Panc1 (cell line): ENCODE measurements at regions not wholly inside any gene's neighbourhood (a gene's known extent, or its start where the extent isn't known, plus 50 kb on each side); places are given as distances from the start of the nearest gene placed in this dataset.

Experiments used
- ATAC-seq: fragments of 200-7000 bp; cut with Tn5 transposase; 2 replicates; pipeline ENCODE4 v1.9.1; 2020; ENCODE audit warnings: mild to moderate bottlenecking, moderate library complexity
- BruUV-seq: library from RNA; stranded (reverse); fragments of 400-500 nt; replicated peaks from 2 replicates; lab custom pipeline; 2021; lab: Mats Ljungman, UMichigan
- CTCF ChIA-PET: fragments of 300-600 bp; sonication (Branson Sonifier 250); formaldehyde crosslinking; loops from one replicate; lab custom pipeline; 2022; ENCODE audit warnings: antibody characterized with exemption; lab: Charles Lee
- POLR2A ChIA-PET: fragments of 300-600 bp; sonication (Branson Sonifier 250); formaldehyde crosslinking; loops from one replicate; lab custom pipeline; 2022; ENCODE audit warnings: antibody characterized with exemption; lab: Charles Lee
- DNase-seq: peaks from one replicate; pipeline ENCODE4 v3.0.0-alpha.2; 2010; ENCODE audit warnings: low read depth, low spot score
- H3K27ac ChIP-seq: 2 replicates; pipeline ENCODE4 v1.5.1; 2011; ENCODE audit warnings: mild to moderate bottlenecking, low read length, inconsistent platforms
- H3K27me3 ChIP-seq: fragments of 200-500 bp; sonication (Bioruptor generic); 2 replicates; pipeline ENCODE4 v1.6.0; 2014; ENCODE audit warnings: low read length, inconsistent platforms; ENCODE audit not compliant: control insufficient read depth, insufficient read depth
- H3K36me3 ChIP-seq: fragments of 200-500 bp; sonication (Bioruptor generic); 2 replicates; pipeline ENCODE4 v1.5.1; 2014; ENCODE audit warnings: inconsistent platforms, mild to moderate bottlenecking, low read length, moderate library complexity; ENCODE audit not compliant: control insufficient read depth, insufficient read depth
- H3K4me1 ChIP-seq: 2 replicates; pipeline ENCODE4 v1.5.1; 2011; ENCODE audit warnings: inconsistent platforms, mild to moderate bottlenecking, low read length, moderate library complexity; ENCODE audit not compliant: control insufficient read depth, insufficient read depth
- H3K4me3 ChIP-seq, 2 experiments: 2 replicates each; pipeline ENCODE4 v1.5.1; 2011 to 2012; ENCODE audit warnings: low read depth in 2 of 2, low read length in 2 of 2, mild to moderate bottlenecking in 2 of 2, inconsistent platforms in 1 of 2, moderate library complexity in 1 of 2
- H3K9me3 ChIP-seq: fragments of 200-500 bp; sonication (Bioruptor generic); 2 replicates; pipeline ENCODE4 v1.5.1; 2014; ENCODE audit warnings: low read depth, mild to moderate bottlenecking, inconsistent platforms, low read length, moderate library complexity; ENCODE audit not compliant: control insufficient read depth, insufficient read depth
- POLR2AphosphoS5 ChIP-seq: IDR thresholded peaks from 2 replicates; pipeline ENCODE4 v1.6.1; 2012; ENCODE audit warnings: mild to moderate bottlenecking, low read depth, low read length, moderate library complexity
- SIN3A ChIP-seq: IDR thresholded peaks from 2 replicates; pipeline ENCODE4 v1.6.1; 2012; ENCODE audit warnings: low read depth, mild to moderate bottlenecking, low read length, moderate library complexity, borderline replicate concordance; ENCODE audit not compliant: insufficient read depth
- TCF7L2 ChIP-seq: IDR thresholded peaks from 2 replicates; pipeline ENCODE4 v1.6.1; 2011; ENCODE audit warnings: mild to moderate bottlenecking, low read depth, low read length, inconsistent platforms
- in situ Hi-C: cut with HindIII; loops from 2 replicates; pipeline ENCODE4 v1.10.0; 2016; ENCODE audit warnings: low sequenced_read_pairs, low pct_unique_long_range_greater_than_20kb
- intact Hi-C: fragments of 100-400 bp; cut with micrococcal nuclease; formaldehyde crosslinking; loops from one replicate; pipeline ENCODE4 v1.10.0; 2022; ENCODE audit not compliant: unreplicated experiment
- TF ChIP-seq, protein P1 (sequence below), 2 experiments: IDR thresholded peaks; 2 replicates each; pipeline ENCODE4 v1.6.1; 2011 to 2012; ENCODE audit warnings: low read depth in 2 of 2, control low read depth in 1 of 2, low read length in 1 of 2, mild to moderate bottlenecking in 1 of 2, moderate library complexity in 1 of 2; ENCODE audit not compliant: insufficient read depth in 1 of 2
- TF ChIP-seq, protein P2 (sequence below): fragments of 450-650 bp; IDR thresholded peaks from 2 replicates; pipeline ENCODE4 v1.5.1; 2017; ENCODE audit warnings: mild to moderate bottlenecking

DNA sequence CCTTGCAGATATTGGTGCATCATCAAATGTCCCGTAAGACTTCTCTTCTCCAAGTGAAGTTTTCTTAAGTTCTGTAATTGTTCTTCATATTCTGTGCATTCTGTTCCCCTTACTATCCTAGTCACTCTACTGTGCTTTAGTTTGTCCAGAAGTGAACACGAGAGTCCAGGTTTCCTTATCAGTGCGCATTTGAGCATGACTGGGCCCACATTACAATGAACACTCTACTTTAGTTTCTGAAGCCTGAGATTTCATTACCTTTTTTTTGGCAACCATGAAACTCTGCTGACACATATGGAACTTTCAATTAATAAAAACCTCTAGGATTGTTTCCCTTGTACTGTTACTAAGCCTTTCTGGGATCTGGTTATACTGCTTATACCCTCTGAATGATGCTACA, 270.0 kb downstream of the KCNRG start:
- H3K4me3 ChIP-seq: no peak overlapping the region
- no peaks in the 10 kb centered on the region for H3K4me1 ChIP-seq
- H3K27me3 ChIP-seq: no peaks in the 10 kb centered on the region
- no peaks in the 10 kb centered on the region for H3K9me3 ChIP-seq
- CTCF ChIA-PET: no interaction called here
- DNase-seq: no peak
- ATAC-seq: no peak
- H3K36me3 ChIP-seq: no peaks in the 10 kb centered on the region
- intact Hi-C loops (no loop called here), in situ Hi-C loops (no loop called here)
- TF ChIP-seq SIN3A (no peak), TCF7L2 (no peak)
- BruUV-seq: no TSS peak
- POLR2A ChIA-PET: no interaction called here
- 0 out of 2 replicates have a peak overlapping the region, but pooled peaks have one; percentile 17 for H3K27ac ChIP-seq

DNA sequence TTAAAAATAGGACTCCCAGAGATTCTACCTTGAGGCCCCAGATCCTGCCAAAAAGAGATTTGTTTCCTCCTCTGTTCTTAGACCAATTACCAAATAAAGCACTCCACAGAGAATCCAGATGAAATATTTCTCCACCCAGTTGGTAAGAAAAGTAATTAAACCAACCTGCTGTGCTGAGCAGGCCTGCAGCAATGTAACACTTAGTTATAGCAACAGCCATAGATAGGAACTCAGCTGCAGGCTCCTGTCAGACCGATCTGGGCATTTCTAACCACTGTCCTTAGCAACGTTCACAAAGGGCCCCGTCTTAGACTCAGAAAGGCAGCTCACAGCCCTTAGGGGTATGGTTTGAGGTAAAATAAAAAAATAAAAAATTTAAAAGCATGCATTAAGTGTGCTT, 271.1 kb downstream of the KCNRG start:
- TF ChIP-seq TCF7L2 (no peak), SIN3A (no peak), POLR2AphosphoS5 (no peak)
- TF ChIP-seq, protein P1, sequence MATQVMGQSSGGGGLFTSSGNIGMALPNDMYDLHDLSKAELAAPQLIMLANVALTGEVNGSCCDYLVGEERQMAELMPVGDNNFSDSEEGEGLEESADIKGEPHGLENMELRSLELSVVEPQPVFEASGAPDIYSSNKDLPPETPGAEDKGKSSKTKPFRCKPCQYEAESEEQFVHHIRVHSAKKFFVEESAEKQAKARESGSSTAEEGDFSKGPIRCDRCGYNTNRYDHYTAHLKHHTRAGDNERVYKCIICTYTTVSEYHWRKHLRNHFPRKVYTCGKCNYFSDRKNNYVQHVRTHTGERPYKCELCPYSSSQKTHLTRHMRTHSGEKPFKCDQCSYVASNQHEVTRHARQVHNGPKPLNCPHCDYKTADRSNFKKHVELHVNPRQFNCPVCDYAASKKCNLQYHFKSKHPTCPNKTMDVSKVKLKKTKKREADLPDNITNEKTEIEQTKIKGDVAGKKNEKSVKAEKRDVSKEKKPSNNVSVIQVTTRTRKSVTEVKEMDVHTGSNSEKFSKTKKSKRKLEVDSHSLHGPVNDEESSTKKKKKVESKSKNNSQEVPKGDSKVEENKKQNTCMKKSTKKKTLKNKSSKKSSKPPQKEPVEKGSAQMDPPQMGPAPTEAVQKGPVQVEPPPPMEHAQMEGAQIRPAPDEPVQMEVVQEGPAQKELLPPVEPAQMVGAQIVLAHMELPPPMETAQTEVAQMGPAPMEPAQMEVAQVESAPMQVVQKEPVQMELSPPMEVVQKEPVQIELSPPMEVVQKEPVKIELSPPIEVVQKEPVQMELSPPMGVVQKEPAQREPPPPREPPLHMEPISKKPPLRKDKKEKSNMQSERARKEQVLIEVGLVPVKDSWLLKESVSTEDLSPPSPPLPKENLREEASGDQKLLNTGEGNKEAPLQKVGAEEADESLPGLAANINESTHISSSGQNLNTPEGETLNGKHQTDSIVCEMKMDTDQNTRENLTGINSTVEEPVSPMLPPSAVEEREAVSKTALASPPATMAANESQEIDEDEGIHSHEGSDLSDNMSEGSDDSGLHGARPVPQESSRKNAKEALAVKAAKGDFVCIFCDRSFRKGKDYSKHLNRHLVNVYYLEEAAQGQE (IDR thresholded peaks at IDR 0.05; ENCODE audit: insufficient read depth in 1 of 2, low read depth in 2 of 2, low read length in 1 of 2): no peak
- TF ChIP-seq, protein P2, sequence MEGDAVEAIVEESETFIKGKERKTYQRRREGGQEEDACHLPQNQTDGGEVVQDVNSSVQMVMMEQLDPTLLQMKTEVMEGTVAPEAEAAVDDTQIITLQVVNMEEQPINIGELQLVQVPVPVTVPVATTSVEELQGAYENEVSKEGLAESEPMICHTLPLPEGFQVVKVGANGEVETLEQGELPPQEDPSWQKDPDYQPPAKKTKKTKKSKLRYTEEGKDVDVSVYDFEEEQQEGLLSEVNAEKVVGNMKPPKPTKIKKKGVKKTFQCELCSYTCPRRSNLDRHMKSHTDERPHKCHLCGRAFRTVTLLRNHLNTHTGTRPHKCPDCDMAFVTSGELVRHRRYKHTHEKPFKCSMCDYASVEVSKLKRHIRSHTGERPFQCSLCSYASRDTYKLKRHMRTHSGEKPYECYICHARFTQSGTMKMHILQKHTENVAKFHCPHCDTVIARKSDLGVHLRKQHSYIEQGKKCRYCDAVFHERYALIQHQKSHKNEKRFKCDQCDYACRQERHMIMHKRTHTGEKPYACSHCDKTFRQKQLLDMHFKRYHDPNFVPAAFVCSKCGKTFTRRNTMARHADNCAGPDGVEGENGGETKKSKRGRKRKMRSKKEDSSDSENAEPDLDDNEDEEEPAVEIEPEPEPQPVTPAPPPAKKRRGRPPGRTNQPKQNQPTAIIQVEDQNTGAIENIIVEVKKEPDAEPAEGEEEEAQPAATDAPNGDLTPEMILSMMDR: no peak
- Histone ChIP-seq H3K27ac (no peak overlapping the region; the same call in 1 of the 2 replicates), H3K36me3 (no peaks in the 10 kb centered on the region), H3K4me1 (no peaks in the 10 kb centered on the region), H3K9me3 (no peaks in the 10 kb centered on the region), H3K27me3 (no peaks in the 10 kb centered on the region), H3K4me3 (no peak overlapping the region)
- POLR2A ChIA-PET: no interaction called here
- in situ Hi-C loops: no loop called here
- BruUV-seq: no TSS peak
- no peak for ATAC-seq
- intact Hi-C loops: no loop called here
- no peak for DNase-seq
- CTCF ChIA-PET: no interaction called here

DNA sequence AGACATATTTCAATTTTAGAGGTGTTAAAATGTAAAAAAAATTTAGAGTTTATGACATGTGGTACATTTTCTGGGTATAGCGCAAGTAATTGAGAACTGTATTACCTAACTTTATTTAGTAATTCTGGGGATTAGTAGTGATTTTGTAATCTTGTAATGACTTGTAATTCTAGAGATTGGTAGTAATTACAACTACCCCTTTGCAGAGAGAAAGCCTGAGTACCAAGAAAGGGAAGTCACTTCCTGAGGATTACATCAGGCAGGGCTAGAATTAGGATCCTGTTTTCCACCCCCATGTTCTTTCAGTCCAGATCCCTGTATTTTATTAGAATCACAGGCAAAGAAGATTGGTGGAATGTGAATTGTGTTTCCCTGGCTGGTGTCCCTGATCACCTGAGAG, 274.9 kb downstream of the KCNRG start:
- H3K27ac ChIP-seq: peak overlapping the region; percentile 48; the same call in 1 of the 2 replicates
- in situ Hi-C loops (no loop called here), intact Hi-C loops (no loop called here)
- ChIA-PET POLR2A (no interaction called here), CTCF (no interaction called here)
- no peak overlapping the region for H3K4me3 ChIP-seq
- H3K27me3 ChIP-seq: no peaks in the 10 kb centered on the region
- ATAC-seq: no peak
- no peaks in the 10 kb centered on the region for H3K36me3 ChIP-seq
- no peaks in the 10 kb centered on the region for H3K9me3 ChIP-seq
- no TSS peak for BruUV-seq
- no peaks in the 10 kb centered on the region for H3K4me1 ChIP-seq
- no peak for DNase-seq
- TF ChIP-seq SIN3A (no peak), POLR2AphosphoS5 (no peak), TCF7L2 (no peak)
- TF ChIP-seq, protein P1 (IDR thresholded peaks at IDR 0.05; ENCODE audit: insufficient read depth in 1 of 2, low read depth in 2 of 2, low read length in 1 of 2): no peak
- TF ChIP-seq, protein P2: no peak
